Activated effector memory CD4-positive, alpha-beta T cell treated with Interleukin-2 at 50 U/mL for 16 hours (primary cell): ENCODE measurements at regions not wholly inside any gene's neighbourhood (a gene's known extent, or its start where the extent isn't known, plus 50 kb on each side); places are given as distances from the start of the nearest gene placed in this dataset.
"Not testable (repeated sequence)": the region's sequence is repeated elsewhere in the genome, so short reads cannot be mapped to it uniquely, and the experiment has no call there.

ENCODE experiments used
- DNase-seq: peaks from one replicate; pipeline ENCODE4 v3.0.0-alpha.2; 2020

GRCh38 chrX:65610481-65610880 is 57.0 kb upstream of the MSN start:
- DNase-seq = no peak

- no peak for DNase-seq
Measured at GRCh38 chrX:65610040-65610439, 57.4 kb upstream of the MSN start.

GRCh38 chrX:65609237-65609636 is 58.2 kb upstream of the MSN start:
- no peak for DNase-seq

GRCh38 chrX:65608026-65608425 is 59.4 kb upstream of the MSN start:
- no peak for DNase-seq

GRCh38 chrX:65607070-65607742 is 60.2 kb upstream of the MSN start:
- DNase-seq = no peak

- DNase-seq = no peak
Measured at GRCh38 chrX:65602221-65602560, 65.3 kb upstream of the MSN start.

- peak; percentile 22 for DNase-seq
Measured at GRCh38 chrX:65601530-65602220, 65.8 kb upstream of the MSN start.

- DNase-seq = no peak
Measured at GRCh38 chrX:65601126-65601525, 66.3 kb upstream of the MSN start.

- DNase-seq = no peak
Measured at GRCh38 chrX:65600106-65600505, 65.5 kb upstream of the LAS1L start.

- no peak for DNase-seq
Measured at GRCh38 chrX:65598559-65599147, 64.1 kb upstream of the LAS1L start.

GRCh38 chrX:65596270-65597034 is 61.9 kb upstream of the LAS1L start:
- peak; percentile 24 for DNase-seq

GRCh38 chrX:65595460-65595876 is 60.9 kb upstream of the LAS1L start:
- DNase-seq = peak; percentile 78

GRCh38 chrX:65591206-65591605 is 56.6 kb upstream of the LAS1L start:
- DNase-seq = no peak

GRCh38 chrX:65589304-65589703 is 54.7 kb upstream of the LAS1L start:
- DNase-seq = no peak

GRCh38 chrX:65588795-65589194 is 54.2 kb upstream of the LAS1L start:
- no peak for DNase-seq

GRCh38 chrX:65587616-65588526 is 53.3 kb upstream of the LAS1L start:
- no peak for DNase-seq

- no peak for DNase-seq
Measured at GRCh38 chrX:65586491-65586890, 51.9 kb upstream of the LAS1L start.

- DNase-seq = not testable (repeated sequence)
Measured at GRCh38 chrX:65585226-65585625, 50.6 kb upstream of the LAS1L start.
